Keratinocyte (primary cell): ENCODE measurements at regions not wholly inside any gene's neighbourhood (a gene's known extent, or its start where the extent isn't known, plus 50 kb on each side); places are given as distances from the start of the nearest gene placed in this dataset.

Source experiments
- DNase-seq: peaks from one replicate; pipeline ENCODE4 v3.0.0-alpha.2; 2011; ENCODE audit warnings: low read depth, missing footprints, low spot score
- FAIRE-seq: peaks from 2 replicates; lab custom pipeline; 2011; peaks lifted over from hg19 to GRCh38; lab: Jason Lieb, UNC
- H2AFZ ChIP-seq: 2 replicates; pipeline ENCODE4 v1.6.0; 2012; ENCODE audit warnings: low read length, control low read depth, inconsistent platforms; ENCODE audit not compliant: control insufficient read depth
- H3K27ac ChIP-seq: 2 replicates; pipeline ENCODE4 v1.5.1; 2011; ENCODE audit warnings: low read length; ENCODE audit not compliant: control insufficient read depth, insufficient read depth
- H3K27me3 ChIP-seq: 3 replicates; pipeline ENCODE4 v1.6.0; 2011; ENCODE audit warnings: low read length; ENCODE audit not compliant: control insufficient read depth, insufficient read depth; ENCODE audit errors: extremely low read depth
- H3K36me3 ChIP-seq, 2 experiments: 2 replicates in 1 of 2; 3 replicates in 1 of 2; pipeline ENCODE4 v1.5.1; 2011; ENCODE audit warnings: low read length in 2 of 2, mild to moderate bottlenecking in 1 of 2; ENCODE audit not compliant: control insufficient read depth in 2 of 2, insufficient read depth in 2 of 2; ENCODE audit errors: extremely low read depth in 1 of 2
- H3K4me1 ChIP-seq: 3 replicates; pipeline ENCODE4 v1.5.1; 2011; ENCODE audit warnings: low read length; ENCODE audit not compliant: control insufficient read depth, insufficient read depth; ENCODE audit errors: extremely low read depth
- H3K4me2 ChIP-seq: 3 replicates; pipeline ENCODE4 v1.6.0; 2011; ENCODE audit warnings: low read depth, low read length; ENCODE audit not compliant: control insufficient read depth, insufficient read depth; ENCODE audit errors: extremely low read depth
- H3K4me3 ChIP-seq, 3 experiments: fragments of 200-600 bp in 1 of 3; sonication (generic) in 1 of 3; 2 replicates in 2 of 3; 3 replicates in 1 of 3; pipeline ENCODE4 v1.5.1; 2011 to 2016; ENCODE audit warnings: low read length in 3 of 3, mild to moderate bottlenecking in 3 of 3, control low read depth in 2 of 3, inconsistent platforms in 1 of 3, low read depth in 1 of 3, mixed read lengths in 1 of 3, mixed run types in 1 of 3, moderate library complexity in 1 of 3; ENCODE audit not compliant: control insufficient read depth in 2 of 3, insufficient read depth in 2 of 3; ENCODE audit errors: extremely low read depth in 1 of 3
- H3K79me2 ChIP-seq: 2 replicates; pipeline ENCODE4 v1.6.0; 2012; ENCODE audit warnings: low read length; ENCODE audit not compliant: control insufficient read depth, insufficient read depth
- H3K9ac ChIP-seq: 3 replicates; pipeline ENCODE4 v1.6.0; 2011; ENCODE audit warnings: low read length; ENCODE audit not compliant: control insufficient read depth, insufficient read depth; ENCODE audit errors: extremely low read depth
- H3K9me1 ChIP-seq: 3 replicates; pipeline ENCODE4 v1.6.0; 2011; ENCODE audit warnings: low read length; ENCODE audit not compliant: control insufficient read depth, insufficient read depth; ENCODE audit errors: extremely low read depth
- H3K9me3 ChIP-seq: 2 replicates; pipeline ENCODE4 v1.5.1; 2012; ENCODE audit warnings: low read depth, low read length; ENCODE audit not compliant: control insufficient read depth
- H4K20me1 ChIP-seq: 3 replicates; pipeline ENCODE4 v1.6.0; 2011; ENCODE audit warnings: low read length; ENCODE audit not compliant: control insufficient read depth, insufficient read depth; ENCODE audit errors: extremely low read depth
- EZH2 ChIP-seq: IDR thresholded peaks from one replicate; pipeline ENCODE4 v1.6.1; 2012; ENCODE audit warnings: inconsistent platforms, mild to moderate bottlenecking, low read length, moderate library complexity
- dilution Hi-C: fragments of 300-500 bp; cut with MboI; formaldehyde crosslinking; loops from one replicate; pipeline ENCODE4 v1.7.0; 2020; ENCODE audit warnings: low sequenced_read_pairs; ENCODE audit not compliant: extremely low pct_ligation_motif_present
- TF ChIP-seq, protein P1 (sequence below), 3 experiments: IDR thresholded peaks in 1 of 3; conservative IDR thresholded peaks in 1 of 3; optimal IDR thresholded peaks in 1 of 3; 2 replicates in 2 of 3; 3 replicates in 1 of 3; pipeline versions ENCODE3 to v1.5.1; 2011; ENCODE audit warnings: low read length in 3 of 3, mild to moderate bottlenecking in 3 of 3, moderate library complexity in 2 of 3, control low read depth in 1 of 3, inconsistent platforms in 1 of 3; ENCODE audit not compliant: insufficient read depth in 2 of 3; ENCODE audit errors: extremely low read depth in 1 of 3

DNA sequence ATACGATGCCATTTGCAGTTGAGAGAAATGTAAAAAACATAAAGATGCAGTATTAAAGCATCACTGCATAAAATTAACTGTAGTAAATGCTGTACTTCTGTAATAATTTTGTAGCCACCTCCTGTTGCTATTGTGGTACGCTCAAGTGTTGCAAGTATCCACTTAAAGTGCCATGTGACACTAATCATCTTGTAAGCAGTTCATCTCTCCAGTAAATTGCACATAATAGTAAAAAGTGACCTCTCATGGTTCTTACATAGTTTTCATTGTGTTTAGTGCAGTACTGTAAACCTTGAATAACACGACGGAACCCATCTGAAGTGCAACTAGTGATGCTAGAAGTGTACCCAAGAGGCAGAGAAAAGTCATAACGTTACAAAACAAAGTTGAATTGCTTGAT is 190.1 kb upstream of the VGLL2 start:
- no peak for FAIRE-seq
- Histone ChIP-seq H3K9me3 (no peaks in the 10 kb centered on the region), H3K36me3 (no peaks in the 10 kb centered on the region), H4K20me1 (no peaks in the 10 kb centered on the region), H3K9ac (no peak overlapping the region), H3K4me2 (no peak overlapping the region), H2AFZ (no peak overlapping the region), H3K9me1 (no peaks in the 10 kb centered on the region), H3K4me3 (no peak overlapping the region), H3K4me1 (no peaks in the 10 kb centered on the region), H3K79me2 (no peaks in the 10 kb centered on the region), H3K27me3 (no peaks in the 10 kb centered on the region), H3K27ac (no peak overlapping the region)
- no peak for DNase-seq
- dilution Hi-C loops = no loop called here
- no peak for TF ChIP-seq EZH2
- TF ChIP-seq, protein P1, sequence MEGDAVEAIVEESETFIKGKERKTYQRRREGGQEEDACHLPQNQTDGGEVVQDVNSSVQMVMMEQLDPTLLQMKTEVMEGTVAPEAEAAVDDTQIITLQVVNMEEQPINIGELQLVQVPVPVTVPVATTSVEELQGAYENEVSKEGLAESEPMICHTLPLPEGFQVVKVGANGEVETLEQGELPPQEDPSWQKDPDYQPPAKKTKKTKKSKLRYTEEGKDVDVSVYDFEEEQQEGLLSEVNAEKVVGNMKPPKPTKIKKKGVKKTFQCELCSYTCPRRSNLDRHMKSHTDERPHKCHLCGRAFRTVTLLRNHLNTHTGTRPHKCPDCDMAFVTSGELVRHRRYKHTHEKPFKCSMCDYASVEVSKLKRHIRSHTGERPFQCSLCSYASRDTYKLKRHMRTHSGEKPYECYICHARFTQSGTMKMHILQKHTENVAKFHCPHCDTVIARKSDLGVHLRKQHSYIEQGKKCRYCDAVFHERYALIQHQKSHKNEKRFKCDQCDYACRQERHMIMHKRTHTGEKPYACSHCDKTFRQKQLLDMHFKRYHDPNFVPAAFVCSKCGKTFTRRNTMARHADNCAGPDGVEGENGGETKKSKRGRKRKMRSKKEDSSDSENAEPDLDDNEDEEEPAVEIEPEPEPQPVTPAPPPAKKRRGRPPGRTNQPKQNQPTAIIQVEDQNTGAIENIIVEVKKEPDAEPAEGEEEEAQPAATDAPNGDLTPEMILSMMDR (optimal IDR thresholded peaks at IDR 0.05 in 1 of 3, IDR thresholded peaks at IDR 0.05 in 1 of 3, conservative IDR thresholded peaks at IDR 0.05 in 1 of 3; ENCODE audit: extremely low read depth in 1 of 3, insufficient read depth in 2 of 3, low read length in 3 of 3) = no peak

DNA sequence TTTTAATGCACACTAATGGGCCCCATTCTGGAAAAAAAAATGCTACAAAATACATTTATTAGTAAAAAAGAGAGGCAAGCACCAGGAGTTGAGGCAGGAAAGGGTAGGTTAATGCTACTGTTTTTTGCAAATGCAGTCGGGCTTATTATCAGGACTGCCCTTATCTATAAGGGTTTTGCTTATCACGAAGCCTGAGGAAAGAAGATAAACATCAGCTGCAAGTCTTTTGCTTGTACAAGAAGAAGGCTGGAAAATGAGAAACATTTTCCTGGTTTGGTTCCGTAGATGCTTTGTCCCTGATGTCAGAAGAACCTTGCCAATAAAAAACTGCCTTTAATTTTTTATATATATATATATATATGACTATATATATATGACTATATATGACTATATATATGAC is 189.3 kb upstream of the VGLL2 start:
- H3K9me1 ChIP-seq = no peaks in the 10 kb centered on the region
- H3K4me2 ChIP-seq = no peak overlapping the region
- no peak overlapping the region for H3K27ac ChIP-seq
- H3K79me2 ChIP-seq = no peaks in the 10 kb centered on the region
- no peak overlapping the region for H3K9ac ChIP-seq
- H3K9me3 ChIP-seq = no peaks in the 10 kb centered on the region
- dilution Hi-C loops = no loop called here
- H3K4me1 ChIP-seq = no peaks in the 10 kb centered on the region
- TF ChIP-seq, protein P1 (optimal IDR thresholded peaks at IDR 0.05 in 1 of 3, IDR thresholded peaks at IDR 0.05 in 1 of 3, conservative IDR thresholded peaks at IDR 0.05 in 1 of 3; ENCODE audit: extremely low read depth in 1 of 3, insufficient read depth in 2 of 3, low read length in 3 of 3) = no peak
- no peak for TF ChIP-seq EZH2
- no peaks in the 10 kb centered on the region for H3K27me3 ChIP-seq
- DNase-seq (no peak), FAIRE-seq (no peak)
- no peak overlapping the region for H2AFZ ChIP-seq
- no peaks in the 10 kb centered on the region for H4K20me1 ChIP-seq
- H3K4me3 ChIP-seq = no peak overlapping the region
- no peaks in the 10 kb centered on the region for H3K36me3 ChIP-seq
